GM19467 (cell line): ENCODE measurements at regions not wholly inside any gene's neighbourhood (a gene's known extent, or its start where the extent isn't known, plus 50 kb on each side); places are given as distances from the start of the nearest gene placed in this dataset.

ENCODE experiments used
- ATAC-seq: cut with Tn5 transposase; IDR thresholded peaks from one replicate; pipeline ENCODE4 v1.9.1; 2021; ENCODE audit warnings: mild to moderate bottlenecking, moderate library complexity; ENCODE audit not compliant: unreplicated experiment

- ATAC-seq: no peak
These were observed 177.1 kb upstream of the CHRNA7 start for GRCh38 chr15:31852933-31853799.

- no peak for ATAC-seq
These were observed 173.7 kb upstream of the CHRNA7 start for GRCh38 chr15:31856581-31856980.

- ATAC-seq: no peak
These were observed 173.1 kb upstream of the CHRNA7 start for GRCh38 chr15:31857194-31857593.

- ATAC-seq: no peak
These were observed 172.3 kb upstream of the CHRNA7 start for GRCh38 chr15:31858026-31858425.

GRCh38 chr15:31866248-31866647 lies 164.1 kb upstream of the CHRNA7 start:
- ATAC-seq: no peak

- ATAC-seq: no peak
These were observed 162.5 kb upstream of the CHRNA7 start for GRCh38 chr15:31867536-31868442.

- ATAC-seq: no peak
These were observed 160.5 kb upstream of the CHRNA7 start for GRCh38 chr15:31869686-31870307.

- peak; percentile 89 for ATAC-seq
These were observed 159.8 kb upstream of the CHRNA7 start, which contains the start of gene OTUD7A for GRCh38 chr15:31870328-31871165. Gene OTUD7A (minus strand): TSS chr15:31870673.

- ATAC-seq: no peak
These were observed 159.0 kb upstream of the CHRNA7 start for GRCh38 chr15:31871166-31871886.

- ATAC-seq: no peak
These were observed 158.4 kb upstream of the CHRNA7 start for GRCh38 chr15:31871887-31872281.

- ATAC-seq: no peak
These were observed 143.1 kb upstream of the CHRNA7 start for GRCh38 chr15:31887246-31887645.

- no peak for ATAC-seq
These were observed 137.8 kb upstream of the CHRNA7 start for GRCh38 chr15:31892513-31892912.

GRCh38 chr15:31893780-31894179 lies 136.5 kb upstream of the CHRNA7 start:
- no peak for ATAC-seq

- no peak for ATAC-seq
These were observed 132.6 kb upstream of the CHRNA7 start for GRCh38 chr15:31897746-31898145.

- ATAC-seq: no peak
These were observed 128.8 kb upstream of the CHRNA7 start for GRCh38 chr15:31901501-31901900.

GRCh38 chr15:31905054-31905453 lies 125.3 kb upstream of the CHRNA7 start:
- no peak for ATAC-seq

- ATAC-seq: no peak
These were observed 104.8 kb upstream of the CHRNA7 start for GRCh38 chr15:31925541-31925940.

- no peak for ATAC-seq
These were observed 99.3 kb upstream of the CHRNA7 start for GRCh38 chr15:31930967-31931366.

GRCh38 chr15:31932576-31932975 lies 97.7 kb upstream of the CHRNA7 start:
- ATAC-seq: no peak

- no peak for ATAC-seq
These were observed 95.5 kb upstream of the CHRNA7 start for GRCh38 chr15:31934821-31935220.
